ENCODE measurements at regions not wholly inside any gene's neighbourhood (a gene's known extent, or its start where the extent isn't known, plus 50 kb on each side); places are given as distances from the start of the nearest gene placed in this dataset.
"Not testable (repeated sequence)": the region's sequence is repeated elsewhere in the genome, so short reads cannot be mapped to it uniquely, and the experiment has no call there.

GRCh38 chr3:40756500-40756899 is 231.7 kb downstream of the ZNF621 start:
- no peak for DNase-seq

DNA sequence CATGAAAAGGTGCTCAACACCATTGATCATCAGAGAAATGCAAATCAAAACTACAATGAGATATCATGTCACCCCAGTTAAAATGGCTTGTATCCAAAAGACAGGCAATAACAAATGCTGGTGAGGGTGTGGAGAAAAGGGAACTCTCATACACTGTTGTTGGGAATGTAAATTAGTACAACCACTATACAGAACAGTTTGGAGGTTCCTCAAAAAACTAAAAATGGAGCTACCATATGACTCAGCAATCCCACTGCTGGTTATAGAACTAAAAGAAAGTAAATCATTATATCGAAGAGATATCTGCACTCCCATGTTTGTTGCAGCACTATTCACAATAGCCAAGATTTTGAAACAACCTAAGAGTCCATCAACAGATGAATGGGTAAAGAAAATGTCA is 238.0 kb downstream of the ZNF621 start:
- DNase-seq: not testable (repeated sequence)

DNA sequence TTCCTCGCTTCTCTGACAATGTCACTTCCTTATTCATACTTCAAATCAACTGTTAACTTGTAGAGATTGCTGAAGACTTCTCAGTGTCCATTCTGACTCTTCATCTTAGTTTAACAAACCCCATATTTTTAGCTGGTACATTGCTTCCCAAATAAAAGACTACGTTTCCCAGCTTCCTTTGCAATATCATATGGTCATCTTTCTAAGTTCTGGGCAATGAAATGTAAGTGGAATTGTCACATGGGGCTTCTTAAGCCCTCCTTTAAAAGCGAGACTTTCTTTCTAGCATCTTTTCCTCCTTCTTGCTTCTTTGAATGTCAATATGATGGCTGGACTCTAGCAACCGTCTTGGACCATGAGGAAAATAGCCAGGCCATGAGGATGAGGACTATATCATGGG is 239.0 kb downstream of the ZNF621 start:
- DNase-seq: no peak

DNA sequence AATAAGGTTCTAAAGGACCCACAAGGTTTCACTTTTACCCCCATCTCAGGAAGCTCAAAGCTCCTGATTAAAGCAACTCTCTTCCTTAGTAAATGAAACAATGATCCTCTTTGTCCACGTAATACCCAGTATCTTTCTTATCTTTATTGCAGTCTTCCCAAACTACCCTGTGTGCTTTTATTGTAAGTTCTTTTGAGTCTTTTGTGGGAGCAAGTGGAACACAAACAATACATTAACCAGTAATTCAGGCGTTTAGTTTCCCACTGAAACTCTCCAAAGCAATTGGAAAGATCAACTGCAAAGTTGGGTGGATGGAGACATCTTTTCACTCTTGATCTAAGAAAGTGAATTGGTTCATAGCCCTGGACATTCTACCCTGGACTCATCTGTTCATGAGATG is 240.0 kb downstream of the ZNF621 start:
- DNase-seq: no peak

DNA sequence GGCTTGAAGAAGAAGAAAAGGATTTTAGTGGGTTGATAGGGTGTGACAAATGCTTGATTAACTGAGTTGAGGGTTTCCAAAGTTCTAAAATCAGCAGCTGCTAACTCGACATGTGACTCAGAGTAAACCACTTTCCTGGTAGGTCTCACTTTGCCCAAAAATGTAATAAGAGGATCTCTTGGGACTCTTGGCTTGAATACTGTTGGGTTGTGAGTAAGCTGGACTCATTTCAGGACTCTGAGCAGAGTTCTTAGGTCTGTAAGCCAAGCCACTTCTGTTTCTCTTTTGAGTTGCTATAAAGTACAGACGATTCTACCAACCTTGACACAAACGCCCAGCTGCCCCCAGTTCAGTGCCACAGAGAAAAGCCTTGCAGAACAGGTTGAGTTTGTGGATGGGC is 241.1 kb downstream of the ZNF621 start:
- no peak for DNase-seq

DNA sequence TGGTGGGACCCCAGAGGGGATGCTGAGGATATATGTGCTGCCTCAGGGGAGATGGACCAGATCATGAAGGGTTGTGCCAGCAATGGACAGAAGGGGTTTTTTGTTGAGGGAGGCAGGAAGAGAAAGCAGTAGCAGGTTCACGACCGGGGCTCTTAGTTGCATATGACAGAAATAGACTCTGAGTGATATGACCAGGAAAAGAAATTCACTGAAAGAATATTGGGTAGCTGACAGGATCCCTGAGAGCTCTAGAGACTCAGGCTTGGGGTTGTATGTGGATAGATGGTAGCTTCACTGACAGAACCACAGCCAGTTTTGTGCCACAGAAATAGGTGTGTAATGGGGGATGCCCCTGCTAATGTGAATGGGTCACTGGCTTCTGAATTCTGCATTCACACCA is 241.6 kb downstream of the ZNF621 start:
- no peak for DNase-seq

DNA sequence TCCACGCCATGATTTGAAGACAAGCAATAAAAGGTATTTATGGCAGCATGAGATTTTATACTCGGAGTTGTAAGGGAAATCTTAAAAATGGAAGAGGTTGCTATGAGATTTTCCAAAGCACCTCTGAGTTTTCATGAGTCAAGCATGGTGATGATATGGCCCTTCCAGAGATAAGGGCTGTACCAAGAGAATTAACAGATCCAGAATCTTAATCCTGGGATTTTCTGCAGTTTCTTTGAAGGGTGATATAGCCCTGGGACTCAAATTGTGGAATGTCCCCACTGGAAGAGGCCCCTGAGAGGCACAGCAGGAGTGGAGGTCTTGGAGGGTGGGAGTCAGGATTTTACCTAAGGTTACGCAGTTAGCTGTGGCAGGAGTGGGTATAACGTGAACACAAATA is 243.3 kb downstream of the ZNF621 start:
- no peak for DNase-seq

GRCh38 chr3:40768536-40768935 is 243.8 kb downstream of the ZNF621 start:
- DNase-seq: no peak

DNA sequence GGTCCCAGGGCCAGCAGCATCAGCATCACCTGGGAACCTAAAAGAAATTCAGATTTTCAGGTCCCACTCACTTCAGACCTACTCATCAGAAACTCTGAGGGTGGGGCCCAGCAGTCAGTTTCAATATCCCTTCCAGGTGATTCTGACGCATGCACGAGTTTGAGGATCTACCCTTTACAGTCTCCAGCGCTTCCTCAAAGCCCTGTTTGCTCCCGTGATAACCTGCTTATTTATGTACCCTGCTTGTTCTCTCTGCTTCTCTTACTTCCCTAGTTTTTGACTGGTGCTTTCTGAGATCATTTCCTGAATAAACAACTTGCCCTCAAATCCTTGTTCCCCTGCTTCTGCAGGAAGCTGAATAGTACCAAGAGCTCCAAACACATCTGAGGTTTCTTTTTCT is 245.3 kb downstream of the ZNF621 start:
- DNase-seq: no peak

DNA sequence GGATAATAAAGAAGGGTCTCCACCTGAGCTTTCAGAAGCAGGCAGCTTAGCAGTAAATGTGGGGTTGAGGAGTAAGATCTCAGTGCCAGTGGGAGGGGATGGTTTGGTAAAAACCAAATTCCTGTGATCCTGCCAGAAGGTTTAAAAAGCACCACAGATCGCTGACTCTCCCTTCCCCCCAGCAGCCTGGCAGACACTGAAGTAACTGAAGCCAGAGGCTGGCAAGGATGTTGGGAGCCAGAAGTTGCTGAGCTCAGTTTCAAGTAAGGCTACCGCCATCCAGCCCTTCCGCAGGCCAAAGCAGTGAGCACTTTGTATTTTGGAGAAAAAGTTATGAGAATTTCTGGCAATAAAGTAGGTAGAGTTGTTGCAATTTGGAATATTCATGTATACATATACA is 246.4 kb downstream of the ZNF621 start:
- no peak for DNase-seq

- no peak for DNase-seq
These were observed 254.3 kb downstream of the ZNF621 start for GRCh38 chr3:40779039-40779438.

DNA sequence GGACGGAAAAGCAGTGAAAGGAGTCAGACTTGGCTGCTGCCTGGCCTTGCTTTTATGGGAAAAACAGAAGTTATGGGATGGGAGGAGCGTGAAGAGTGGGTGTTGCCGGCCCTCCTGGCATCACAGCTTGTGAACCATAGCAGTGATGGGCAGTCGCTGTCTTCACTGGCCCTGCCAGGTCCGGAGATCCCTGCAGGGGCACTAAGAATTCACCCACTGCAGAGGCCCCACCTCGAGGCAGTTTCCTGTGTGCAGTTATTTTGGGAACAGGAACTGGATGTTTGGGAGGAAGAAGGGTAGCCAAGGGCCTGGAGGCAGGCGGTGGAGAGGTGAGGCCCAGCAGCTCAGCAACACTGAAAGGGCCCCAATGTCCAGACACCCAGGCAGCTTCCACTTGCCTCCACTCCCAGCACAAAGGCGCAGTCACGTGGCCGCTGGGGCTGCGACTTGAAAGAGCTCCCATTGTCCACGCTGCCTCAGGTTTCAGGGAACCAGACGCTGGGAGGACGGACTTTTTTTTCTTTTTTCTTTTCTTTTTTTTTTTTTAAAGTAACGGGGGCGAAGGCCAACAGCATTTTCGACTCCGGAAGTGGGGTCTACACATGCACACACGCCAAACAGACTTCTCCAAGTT is 255.6 kb downstream of the ZNF621 start:
- DNase-seq: no peak

- no peak for DNase-seq
These were observed 256.2 kb downstream of the ZNF621 start for GRCh38 chr3:40780925-40781406.

DNA sequence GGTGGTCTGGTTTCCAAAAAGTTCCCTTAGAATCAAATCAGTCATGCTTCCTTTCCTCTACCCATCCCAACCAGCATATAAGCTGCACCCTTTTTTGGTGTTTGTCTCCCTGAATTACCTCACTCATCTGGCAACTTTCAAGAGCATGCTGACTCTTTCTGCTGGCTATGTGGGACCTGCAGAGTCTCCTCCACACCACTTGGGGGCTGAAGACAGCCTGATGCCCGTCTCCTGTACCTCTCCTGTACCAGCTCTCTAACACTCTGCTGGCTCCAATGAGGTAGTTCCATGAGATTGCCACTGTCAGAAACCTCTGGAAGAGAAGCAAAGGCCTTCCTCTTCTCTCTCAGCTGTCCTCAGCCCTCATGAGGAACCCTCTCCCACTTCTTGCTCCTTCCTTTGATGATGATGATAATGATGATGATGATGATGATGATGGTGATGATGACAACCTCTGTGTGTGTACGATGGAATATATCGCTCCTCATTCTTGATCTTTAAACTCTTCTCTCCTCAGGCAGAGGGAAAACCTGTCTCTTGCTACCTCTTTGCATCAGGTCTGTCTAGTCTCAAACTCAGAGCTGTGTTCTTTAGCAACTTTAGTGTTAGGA is 257.5 kb downstream of the ZNF621 start:
- DNase-seq: no peak

DNA sequence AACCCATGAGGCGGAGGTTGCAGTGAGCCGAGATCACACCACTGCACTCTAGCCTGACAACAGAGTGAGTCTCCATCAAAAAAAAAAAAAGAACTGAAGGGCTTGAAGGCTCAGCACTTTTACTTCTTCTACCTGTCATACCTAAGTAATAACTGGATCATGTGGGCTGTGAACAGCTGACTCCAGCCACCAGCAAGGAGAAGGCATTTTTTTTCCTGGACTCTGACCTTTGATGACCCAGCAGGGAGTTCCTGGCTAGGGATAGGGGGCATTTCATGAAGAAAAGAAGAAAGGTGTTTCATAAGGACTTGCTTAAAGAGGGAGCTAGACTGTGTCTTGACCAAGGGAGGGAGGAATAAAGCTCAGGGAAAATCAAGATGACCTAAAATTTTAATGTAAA is 266.0 kb downstream of the ZNF621 start:
- no peak for DNase-seq

GRCh38 chr3:40793730-40794129 is 269.0 kb downstream of the ZNF621 start:
- no peak for DNase-seq

GRCh38 chr3:40800343-40800742 is 275.6 kb downstream of the ZNF621 start:
- no peak for DNase-seq

DNA sequence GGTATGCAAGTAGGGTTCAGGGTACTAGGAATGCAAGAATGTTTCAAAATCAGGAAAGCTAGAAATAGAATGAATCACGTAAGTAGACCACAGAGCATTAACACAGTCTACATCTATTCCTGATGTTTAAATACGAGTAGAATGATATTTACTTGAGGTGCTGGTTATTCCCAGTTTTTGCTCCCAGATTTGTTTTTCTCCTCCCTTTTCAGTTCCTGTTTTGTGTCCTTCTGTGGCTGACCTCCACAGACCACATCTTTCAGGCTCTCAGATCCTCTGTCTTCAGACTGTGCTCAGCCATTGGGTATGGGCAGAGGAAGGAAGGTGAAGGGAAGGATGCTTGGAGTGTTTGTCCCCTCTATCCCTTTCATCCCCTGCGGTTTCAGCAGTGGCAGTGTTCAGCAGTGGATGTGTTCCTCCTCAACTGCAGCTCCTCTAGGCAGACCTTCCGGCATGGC is 276.6 kb downstream of the ZNF621 start:
- DNase-seq: no peak

GRCh38 chr3:40803311-40803710 is 278.6 kb downstream of the ZNF621 start:
- no peak for DNase-seq

- no peak for DNase-seq
These were observed 280.7 kb downstream of the ZNF621 start for GRCh38 chr3:40805456-40805855.

- no peak for DNase-seq
These were observed 286.1 kb downstream of the ZNF621 start for GRCh38 chr3:40810813-40811212.

- DNase-seq: no peak
These were observed 292.3 kb downstream of the ZNF621 start for GRCh38 chr3:40817017-40817416.

DNA sequence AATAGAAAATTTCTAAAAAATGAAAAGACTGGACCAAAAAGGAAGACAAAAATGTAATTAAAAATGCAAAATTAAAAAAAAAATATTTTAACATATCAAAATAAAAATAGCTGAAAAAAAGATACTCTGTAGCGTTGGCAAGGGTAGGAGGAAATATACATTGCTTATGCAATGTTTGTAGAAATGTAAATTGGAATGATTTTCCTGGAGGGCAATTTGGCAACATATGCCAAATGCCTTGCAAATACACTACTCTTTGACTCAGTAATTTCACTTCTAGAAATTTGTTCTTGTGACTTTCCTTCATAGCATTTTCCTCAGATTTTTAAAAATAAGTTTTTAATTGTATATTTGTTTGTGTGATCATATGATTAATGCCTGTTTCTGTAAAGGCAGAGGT is 296.6 kb downstream of the ZNF621 start:
- no peak for DNase-seq

DNA sequence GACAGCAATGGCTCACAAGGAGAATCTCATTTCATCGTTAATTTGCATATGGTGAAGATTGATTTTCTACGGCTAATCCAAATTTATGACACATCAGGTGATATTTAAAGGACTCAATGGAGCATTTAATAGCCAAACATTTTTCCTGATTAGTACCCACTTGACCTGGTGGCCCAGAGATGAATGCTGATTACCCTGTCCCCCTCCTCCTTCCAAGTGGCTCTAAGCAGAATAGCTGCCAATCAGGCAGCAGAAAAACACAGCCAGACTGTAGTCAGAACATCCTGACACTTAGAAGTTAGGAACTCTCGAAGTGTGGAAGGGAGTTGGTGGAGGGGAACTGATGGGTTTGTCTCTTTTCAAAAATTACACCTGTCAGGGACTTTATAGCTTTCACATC is 302.5 kb downstream of the ZNF621 start:
- DNase-seq: no peak

Data from GOT3 (cell line).